ENCODE measurements at regions not wholly inside any gene's neighbourhood (a gene's known extent, or its start where the extent isn't known, plus 50 kb on each side); places are given as distances from the start of the nearest gene placed in this dataset.
"Not testable (repeated sequence)": the region's sequence is repeated elsewhere in the genome, so short reads cannot be mapped to it uniquely, and the experiment has no call there.

DNA sequence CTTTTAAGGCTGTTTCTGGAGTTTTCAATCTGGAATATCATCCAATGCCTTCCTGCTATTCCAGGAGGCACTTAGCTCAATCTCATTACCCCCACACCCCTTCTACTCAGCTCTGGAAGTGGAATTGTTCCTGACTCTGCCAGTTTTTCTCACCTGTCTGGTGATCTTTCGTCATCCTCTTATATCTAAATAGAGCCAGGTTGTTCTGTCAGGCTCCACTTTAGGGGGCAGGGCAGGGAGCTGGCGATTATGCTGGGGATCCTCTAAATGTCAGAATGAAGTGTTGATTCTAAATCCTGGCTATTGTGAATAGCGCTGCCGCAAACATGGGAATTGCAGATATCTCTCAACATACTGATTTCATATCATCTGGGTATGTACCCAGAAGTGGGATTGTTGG, 63.6 kb upstream of the ETV3 start:
- intact Hi-C loops (cut with DNase I; ENCODE audit: low total_unique reads), result no loop called here
- H3K27ac ChIP-seq, result no peak overlapping the region
- DNase-seq (ENCODE audit: low spot score in 2 of 2), result no peak
- H3K36me3 ChIP-seq, result no peaks in the 10 kb centered on the region
- peaks cover 0 to 8% of the 10 kb centered on the region in 2 donors for H3K27me3 ChIP-seq
- no peak overlapping the region for H3K4me3 ChIP-seq
- H3K9me3 ChIP-seq, result no peaks in the 10 kb centered on the region
- TF ChIP-seq POLR2A (IDR thresholded peaks at IDR 0.05), result no peak
- TF ChIP-seq POLR2AphosphoS5 (IDR thresholded peaks at IDR 0.05), result no peak
- TF ChIP-seq, protein P1, sequence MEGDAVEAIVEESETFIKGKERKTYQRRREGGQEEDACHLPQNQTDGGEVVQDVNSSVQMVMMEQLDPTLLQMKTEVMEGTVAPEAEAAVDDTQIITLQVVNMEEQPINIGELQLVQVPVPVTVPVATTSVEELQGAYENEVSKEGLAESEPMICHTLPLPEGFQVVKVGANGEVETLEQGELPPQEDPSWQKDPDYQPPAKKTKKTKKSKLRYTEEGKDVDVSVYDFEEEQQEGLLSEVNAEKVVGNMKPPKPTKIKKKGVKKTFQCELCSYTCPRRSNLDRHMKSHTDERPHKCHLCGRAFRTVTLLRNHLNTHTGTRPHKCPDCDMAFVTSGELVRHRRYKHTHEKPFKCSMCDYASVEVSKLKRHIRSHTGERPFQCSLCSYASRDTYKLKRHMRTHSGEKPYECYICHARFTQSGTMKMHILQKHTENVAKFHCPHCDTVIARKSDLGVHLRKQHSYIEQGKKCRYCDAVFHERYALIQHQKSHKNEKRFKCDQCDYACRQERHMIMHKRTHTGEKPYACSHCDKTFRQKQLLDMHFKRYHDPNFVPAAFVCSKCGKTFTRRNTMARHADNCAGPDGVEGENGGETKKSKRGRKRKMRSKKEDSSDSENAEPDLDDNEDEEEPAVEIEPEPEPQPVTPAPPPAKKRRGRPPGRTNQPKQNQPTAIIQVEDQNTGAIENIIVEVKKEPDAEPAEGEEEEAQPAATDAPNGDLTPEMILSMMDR (IDR thresholded peaks at IDR 0.05), result no peak
- H3K4me1 ChIP-seq, result no peaks in the 10 kb centered on the region

DNA sequence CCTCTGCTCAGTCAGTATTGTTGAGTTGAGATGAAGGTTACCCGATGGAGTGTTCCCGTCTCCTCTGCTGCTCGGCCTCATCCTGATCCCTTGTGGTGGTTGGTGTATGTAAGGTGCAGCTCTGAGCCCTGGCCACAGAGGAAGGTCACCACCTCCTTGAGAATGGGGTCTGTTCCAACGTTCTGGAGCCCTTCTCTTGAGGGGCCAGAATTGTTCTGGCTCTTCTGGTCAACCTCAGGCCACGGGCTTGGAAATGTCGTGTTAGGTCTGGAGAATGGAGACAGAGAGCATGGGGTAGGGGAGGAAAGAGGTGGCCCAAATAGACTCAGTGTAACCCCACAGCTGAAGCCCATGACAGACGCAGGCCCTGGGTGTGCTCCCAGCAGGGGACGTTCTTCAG, 62.3 kb upstream of the ETV3 start:
- Histone ChIP-seq H3K27ac (no peak overlapping the region), H3K27me3 (peaks cover 0 to 14% of the 10 kb centered on the region in 2 donors), H3K9me3 (no peaks in the 10 kb centered on the region), H3K4me1 (no peaks in the 10 kb centered on the region), H3K4me3 (no peak overlapping the region), H3K36me3 (no peaks in the 10 kb centered on the region)
- DNase-seq (ENCODE audit: low spot score in 2 of 2), result no peak
- TF ChIP-seq POLR2AphosphoS5 (IDR thresholded peaks at IDR 0.05), result no peak
- intact Hi-C loops (cut with DNase I; ENCODE audit: low total_unique reads), result no loop called here

DNA sequence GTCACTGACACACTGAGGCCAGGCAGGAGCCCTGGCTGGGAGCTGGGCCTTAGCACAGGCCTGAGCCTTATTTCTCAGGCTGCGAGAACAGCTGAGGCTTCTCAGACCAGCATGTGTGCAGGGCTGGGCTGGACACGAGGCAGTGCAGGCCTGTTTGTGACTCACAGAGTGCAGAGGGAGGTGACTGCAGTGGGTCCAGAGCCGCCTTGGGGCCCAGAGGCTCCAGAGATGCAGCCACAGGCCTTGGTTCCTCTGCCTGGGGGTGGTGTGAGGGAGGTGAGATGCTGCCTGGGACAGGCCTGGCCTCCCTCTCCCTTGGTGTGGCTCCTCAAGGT, 61.2 kb upstream of the ETV3 start:
- H3K4me1 ChIP-seq, result no peaks in the 10 kb centered on the region
- intact Hi-C loops (cut with DNase I; ENCODE audit: low total_unique reads), result no loop called here
- TF ChIP-seq POLR2A (IDR thresholded peaks at IDR 0.05), result no peak
- H3K27me3 ChIP-seq, result peaks cover 0 to 20% of the 10 kb centered on the region in 2 donors
- no peaks in the 10 kb centered on the region for H3K36me3 ChIP-seq
- H3K27ac ChIP-seq, result no peak overlapping the region
- no peaks in the 10 kb centered on the region for H3K9me3 ChIP-seq
- H3K4me3 ChIP-seq, result no peak overlapping the region
- DNase-seq (ENCODE audit: low spot score in 2 of 2), result no peak

DNA sequence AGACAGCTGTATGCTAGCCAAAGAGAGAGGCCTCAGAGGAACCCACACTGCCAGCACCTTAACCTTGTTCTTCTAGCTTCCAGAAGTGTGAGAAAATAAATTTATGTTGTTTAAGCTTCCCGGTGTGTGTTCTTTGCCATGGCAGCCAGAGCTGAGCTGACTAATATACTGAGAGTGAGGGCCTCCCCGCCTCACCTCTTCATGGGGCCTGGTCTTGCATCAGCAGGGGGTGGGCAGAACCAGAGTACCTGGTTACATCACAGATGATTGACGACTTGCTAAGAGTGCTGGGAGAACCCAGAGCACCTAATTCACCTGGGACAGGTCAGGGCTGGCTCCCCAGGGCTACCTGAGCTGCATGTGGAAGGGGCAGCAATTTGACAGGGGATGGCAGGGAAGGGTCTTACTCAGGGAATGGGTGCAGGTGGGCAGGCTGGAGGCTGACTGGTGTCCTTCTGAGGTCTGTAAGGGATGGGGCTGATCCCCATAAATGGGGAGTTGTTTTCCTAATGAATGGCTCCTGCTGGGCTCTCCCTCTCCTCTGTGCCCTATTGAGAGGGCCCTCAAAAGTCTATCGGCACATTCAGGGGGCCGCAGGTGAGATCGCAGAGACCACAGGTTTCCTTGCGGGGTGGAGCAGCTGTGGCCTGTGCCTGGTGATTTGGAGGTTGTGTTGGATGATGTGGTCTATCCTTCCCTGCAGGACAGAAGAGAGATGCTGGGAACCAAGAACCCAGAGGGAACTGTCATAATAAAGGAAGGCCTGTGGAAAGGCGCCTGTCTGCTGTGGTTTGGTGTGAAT, 60.6 kb upstream of the ETV3 start:
- Histone ChIP-seq H3K9me3 (no peaks in the 10 kb centered on the region), H3K27me3 (peaks cover 0 to 20% of the 10 kb centered on the region in 2 donors), H3K36me3 (no peaks in the 10 kb centered on the region), H3K4me3 (no peak overlapping the region), H3K4me1 (no peaks in the 10 kb centered on the region), H3K27ac (no peak overlapping the region)
- intact Hi-C loops (cut with DNase I; ENCODE audit: low total_unique reads), result no loop called here
- no peak for TF ChIP-seq POLR2AphosphoS5 (IDR thresholded peaks at IDR 0.05)
- TF ChIP-seq, protein P1 (IDR thresholded peaks at IDR 0.05), result no peak
- DNase-seq (ENCODE audit: low spot score in 2 of 2), result no peak

GRCh38 chr1:157197906-157198435, 59.8 kb upstream of the ETV3 start:
- intact Hi-C loops (cut with DNase I; ENCODE audit: low total_unique reads), result no loop called here
- Histone ChIP-seq H3K9me3 (no peaks in the 10 kb centered on the region), H3K4me3 (no peak overlapping the region), H3K27ac (no peak overlapping the region), H3K27me3 (peaks cover 0 to 17% of the 10 kb centered on the region in 2 donors), H3K36me3 (no peaks in the 10 kb centered on the region), H3K4me1 (no peaks in the 10 kb centered on the region)
- TF ChIP-seq, protein P1 (IDR thresholded peaks at IDR 0.05), result no peak
- TF ChIP-seq POLR2A (IDR thresholded peaks at IDR 0.05) (no peak), POLR2AphosphoS5 (IDR thresholded peaks at IDR 0.05) (no peak)
- DNase-seq (ENCODE audit: low spot score in 2 of 2), result no peak

DNA sequence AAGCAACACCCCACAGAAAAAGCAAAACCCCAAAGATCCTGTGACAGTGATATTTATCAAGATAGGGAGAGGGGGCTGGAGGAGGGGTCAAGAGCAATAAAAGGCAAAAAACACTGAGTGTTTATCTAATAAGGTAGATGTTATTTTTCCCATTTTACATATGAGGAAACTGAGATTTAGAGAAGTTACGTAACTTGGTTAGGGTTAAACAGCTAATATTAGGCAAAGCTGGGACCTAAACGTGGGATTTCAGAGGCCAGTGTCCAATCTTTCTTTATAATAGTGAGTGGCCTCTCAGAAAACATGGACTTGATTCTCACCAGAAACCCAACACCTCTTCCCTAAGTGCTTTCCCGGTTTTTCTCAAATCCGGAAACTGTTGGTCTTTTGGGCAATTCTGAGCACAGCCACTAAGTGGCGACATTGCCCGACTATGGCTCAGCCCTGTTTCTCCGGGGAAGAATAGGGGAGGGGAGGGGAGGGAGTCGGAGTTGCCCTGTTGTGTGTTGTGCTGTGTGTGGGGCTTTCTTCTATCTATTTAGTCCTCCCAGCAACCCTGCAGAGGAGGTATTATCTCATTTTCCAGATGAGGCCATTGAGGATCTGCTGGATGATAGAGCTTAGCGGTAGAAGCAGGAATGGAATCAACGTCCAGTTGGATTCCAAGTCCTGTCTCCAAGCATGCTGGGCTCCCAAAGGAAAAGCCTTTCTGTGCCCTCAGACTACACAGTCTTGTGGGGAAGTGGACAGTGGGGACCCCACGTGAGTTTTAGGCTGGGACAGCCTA, 58.7 kb upstream of the ETV3 start:
- H3K9me3 ChIP-seq; DNase-seq (ENCODE audit: low spot score in 2 of 2); H3K4me3 ChIP-seq; H3K4me1 ChIP-seq; intact Hi-C loops (cut with DNase I; ENCODE audit: low total_unique reads); H3K36me3 ChIP-seq; H3K27ac ChIP-seq: not testable (repeated sequence)
- peaks cover 0 to 17% of the 10 kb centered on the region in 2 donors for H3K27me3 ChIP-seq

Data from breast epithelium (tissue), 4 donors.